ENCODE measurements at regions not wholly inside any gene's neighbourhood (a gene's known extent, or its start where the extent isn't known, plus 50 kb on each side); places are given as distances from the start of the nearest gene placed in this dataset.

GRCh38 chr18:70442933-70443332, 154.1 kb downstream of the SOCS6 start:
- peaks cover 10% of the 10 kb centered on the region; the same call in 1 of the 2 replicates for H3K9me3 ChIP-seq (ENCODE audit: control insufficient read depth, insufficient read depth, low read depth, low read length)
- peak overlapping the region; percentile 26; the same call in 1 of the 2 replicates for H3K27ac ChIP-seq (ENCODE audit: low read length)
- H3K4me3 ChIP-seq (ENCODE audit: low read depth in 2 of 2, low read length in 2 of 2): no peak overlapping the region
- in situ Hi-C loops (cut with HindIII; ENCODE audit: low pct_unique_long_range_greater_than_20kb, low sequenced_read_pairs) (no loop called here), intact Hi-C loops (cut with micrococcal nuclease; ENCODE audit: unreplicated experiment) (no loop called here)
- no peaks in the 10 kb centered on the region for H3K27me3 ChIP-seq (ENCODE audit: control insufficient read depth, insufficient read depth, low read length)
- CTCF ChIA-PET: no interaction called here
- DNase-seq (ENCODE audit: low read depth, low spot score) (no peak), ATAC-seq (no peak)
- TF ChIP-seq TCF7L2 (IDR thresholded peaks at IDR 0.05; ENCODE audit: low read depth, low read length) (no peak), POLR2AphosphoS5 (IDR thresholded peaks at IDR 0.05; ENCODE audit: low read depth, low read length) (no peak), SIN3A (IDR thresholded peaks at IDR 0.05; ENCODE audit: borderline replicate concordance, insufficient read depth, low read depth, low read length) (no peak), REST (IDR thresholded peaks at IDR 0.05; ENCODE audit: insufficient read depth in 1 of 2, low read depth in 2 of 2, low read length in 1 of 2) (no peak), CTCF (IDR thresholded peaks at IDR 0.05) (no peak)
- no peaks in the 10 kb centered on the region for H3K36me3 ChIP-seq (ENCODE audit: control insufficient read depth, insufficient read depth, low read length)
- BruUV-seq (replicated peaks): no TSS peak
- POLR2A ChIA-PET: no interaction called here
- no peaks in the 10 kb centered on the region for H3K4me1 ChIP-seq (ENCODE audit: control insufficient read depth, insufficient read depth, low read length)

GRCh38 chr18:70432804-70433400, 144.1 kb downstream of the SOCS6 start:
- DNase-seq (ENCODE audit: low read depth, low spot score) (no peak), ATAC-seq (no peak)
- Histone ChIP-seq H3K27me3 (ENCODE audit: control insufficient read depth, insufficient read depth, low read length) (no peaks in the 10 kb centered on the region), H3K4me3 (ENCODE audit: low read depth in 2 of 2, low read length in 2 of 2) (no peak overlapping the region), H3K9me3 (ENCODE audit: control insufficient read depth, insufficient read depth, low read depth, low read length) (no peaks in the 10 kb centered on the region; the same call in 1 of the 2 replicates), H3K36me3 (ENCODE audit: control insufficient read depth, insufficient read depth, low read length) (no peaks in the 10 kb centered on the region), H3K27ac (ENCODE audit: low read length) (peak overlapping the region; percentile 54), H3K4me1 (ENCODE audit: control insufficient read depth, insufficient read depth, low read length) (no peaks in the 10 kb centered on the region; the same call in 1 of the 2 replicates)
- no TSS peak for BruUV-seq (replicated peaks)
- in situ Hi-C loops (cut with HindIII; ENCODE audit: low pct_unique_long_range_greater_than_20kb, low sequenced_read_pairs): no loop called here
- intact Hi-C loops (cut with micrococcal nuclease; ENCODE audit: unreplicated experiment): loop anchor here (5.0 kb wide), 1 partner anchor 131 kb away; no protein-coding TSS in a partner anchor
- CTCF ChIA-PET: interaction anchor here (0.7 to 0.9 kb wide), 3 partner anchors 18 to 133 kb away, joined by 4 to 7 read pairs (median 5); no protein-coding TSS in a partner anchor
- POLR2A ChIA-PET: interaction anchor here (0.7 kb wide), 1 partner anchor 117 kb away, joined by 6 read pairs; no protein-coding TSS in a partner anchor
- no peak for TF ChIP-seq CTCF (IDR thresholded peaks at IDR 0.05)
- no peak for TF ChIP-seq REST (IDR thresholded peaks at IDR 0.05; ENCODE audit: insufficient read depth in 1 of 2, low read depth in 2 of 2, low read length in 1 of 2)
- TF ChIP-seq TCF7L2 (IDR thresholded peaks at IDR 0.05; ENCODE audit: low read depth, low read length): no peak
- TF ChIP-seq SIN3A (IDR thresholded peaks at IDR 0.05; ENCODE audit: borderline replicate concordance, insufficient read depth, low read depth, low read length): no peak
- TF ChIP-seq POLR2AphosphoS5 (IDR thresholded peaks at IDR 0.05; ENCODE audit: low read depth, low read length): no peak
